WTC11 (cell line): ENCODE measurements at regions not wholly inside any gene's neighbourhood (a gene's known extent, or its start where the extent isn't known, plus 50 kb on each side); places are given as distances from the start of the nearest gene placed in this dataset.

Source experiments
- ATAC-seq: fragments of 200-7000 bp; cut with Tn5 transposase; 2 replicates; pipeline ENCODE4 v1.10.0; 2021; ENCODE audit warnings: mild to moderate bottlenecking, moderate library complexity
- CTCF ChIA-PET: fragments of 300-600 bp; sonication (Branson Sonifier 250); formaldehyde crosslinking; loops from one replicate; lab custom pipeline; 2021; ENCODE audit warnings: antibody characterized with exemption; lab: Charles Lee
- POLR2A ChIA-PET: fragments of 350-600 bp; sonication (Branson Sonifier 250); formaldehyde crosslinking; loops from one replicate; lab custom pipeline; 2021; ENCODE audit warnings: antibody characterized with exemption; lab: Charles Lee
- DNase-seq: peaks from one replicate; pipeline ENCODE4 v3.0.0; 2021; ENCODE audit warnings: low spot score
- H3K27ac Mint-ChIP-seq: 2 replicates; pipeline ENCODE4 v1.8.0; 2021; ENCODE audit warnings: mixed read lengths
- H3K27me3 Mint-ChIP-seq: 2 replicates; pipeline ENCODE4 v1.8.0; 2021; ENCODE audit warnings: low read depth, mild to moderate bottlenecking, moderate library complexity, mixed read lengths
- H3K36me3 Mint-ChIP-seq: 2 replicates; pipeline ENCODE4 v1.8.0; 2021; ENCODE audit warnings: mixed read lengths
- H3K4me1 Mint-ChIP-seq: 2 replicates; pipeline ENCODE4 v1.8.0; 2022; ENCODE audit warnings: mixed read lengths
- H3K4me3 Mint-ChIP-seq: 2 replicates; pipeline ENCODE4 v1.8.0; 2021; ENCODE audit warnings: mild to moderate bottlenecking, moderate library complexity, mixed read lengths
- H3K9me3 Mint-ChIP-seq: 2 replicates; pipeline ENCODE4 v1.8.0; 2021; ENCODE audit warnings: mixed read lengths
- AFF4 ChIP-seq: sonication (generic); formaldehyde crosslinking; IDR thresholded peaks from 2 replicates; pipeline ENCODE4 v1.8.1; 2023; ENCODE audit warnings: mild to moderate bottlenecking, missing genetic modification reagents, borderline replicate concordance
- ATF1 ChIP-seq: sonication (generic); formaldehyde crosslinking; IDR thresholded peaks from 2 replicates; pipeline ENCODE4 v1.8.1; 2023; ENCODE audit warnings: mild to moderate bottlenecking, moderate library complexity, missing genetic modification reagents
- ATF2 ChIP-seq: sonication (generic); formaldehyde crosslinking; IDR thresholded peaks from 2 replicates; pipeline ENCODE4 v1.8.1; 2022; ENCODE audit warnings: low read depth, missing genetic modification reagents, borderline replicate concordance
- CBFB ChIP-seq: sonication (generic); formaldehyde crosslinking; IDR thresholded peaks from 2 replicates; pipeline ENCODE4 v1.8.1; 2022; ENCODE audit warnings: mild to moderate bottlenecking, low read depth, missing genetic modification reagents
- CREB1 ChIP-seq: sonication (generic); formaldehyde crosslinking; IDR thresholded peaks from 2 replicates; pipeline ENCODE4 v1.8.0; 2023; ENCODE audit warnings: mild to moderate bottlenecking, missing genetic modification reagents
- CREM ChIP-seq: sonication (generic); formaldehyde crosslinking; IDR thresholded peaks from 2 replicates; pipeline ENCODE4 v1.8.1; 2022; ENCODE audit warnings: mild to moderate bottlenecking, missing genetic modification reagents, moderate library complexity
- CTCF ChIP-seq: fragments of 200-600 bp; IDR thresholded peaks from 2 replicates; pipeline ENCODE4 v1.8.0; 2022; ENCODE audit warnings: antibody characterized with exemption
- E2F1 ChIP-seq: sonication (generic); formaldehyde crosslinking; IDR thresholded peaks from 2 replicates; pipeline ENCODE4 v1.8.0; 2022; ENCODE audit warnings: mild to moderate bottlenecking, missing genetic modification reagents
- EMX1 ChIP-seq: fragments of 250-450 bp; sonication (Bioruptor Pico); IDR thresholded peaks from 2 replicates; pipeline ENCODE4 v1.8.0; 2021; ENCODE audit warnings: mild to moderate bottlenecking
- ETV6 ChIP-seq: sonication (generic); formaldehyde crosslinking; IDR thresholded peaks from 2 replicates; pipeline ENCODE4 v1.8.1; 2022; ENCODE audit warnings: mild to moderate bottlenecking, missing genetic modification reagents
- FOXJ3 ChIP-seq: sonication (generic); formaldehyde crosslinking; IDR thresholded peaks from 2 replicates; pipeline ENCODE4 v1.9.0; 2021; ENCODE audit warnings: missing genetic modification reagents, mild to moderate bottlenecking, borderline replicate concordance
- IRF2 ChIP-seq: sonication (generic); formaldehyde crosslinking; IDR thresholded peaks from 2 replicates; pipeline ENCODE4 v1.8.0; 2022; ENCODE audit warnings: low read depth, missing genetic modification reagents, borderline replicate concordance
- JAZF1 ChIP-seq: fragments of 250-450 bp; sonication (Bioruptor Pico); IDR thresholded peaks from 2 replicates; pipeline ENCODE4 v1.9.0; 2021; ENCODE audit warnings: moderate library complexity, mild to moderate bottlenecking, inconsistent platforms
- JUN ChIP-seq: sonication (generic); formaldehyde crosslinking; IDR thresholded peaks from 2 replicates; pipeline ENCODE4 v1.8.0; 2023; ENCODE audit warnings: mild to moderate bottlenecking, missing genetic modification reagents
- NR2C2 ChIP-seq: sonication (generic); formaldehyde crosslinking; IDR thresholded peaks from 2 replicates; pipeline ENCODE4 v1.8.0; 2022; ENCODE audit warnings: mild to moderate bottlenecking, missing genetic modification reagents
- RELA ChIP-seq: sonication (generic); formaldehyde crosslinking; IDR thresholded peaks from 2 replicates; pipeline ENCODE4 v1.8.1; 2022; ENCODE audit warnings: missing genetic modification reagents, mild to moderate bottlenecking, borderline replicate concordance
- SMAD3 ChIP-seq: sonication (generic); formaldehyde crosslinking; IDR thresholded peaks from 2 replicates; pipeline ENCODE4 v1.8.0; 2022; ENCODE audit warnings: missing genetic modification reagents, mild to moderate bottlenecking, borderline replicate concordance
- TEAD4 ChIP-seq: sonication (generic); formaldehyde crosslinking; IDR thresholded peaks from 2 replicates; pipeline ENCODE4 v1.8.0; 2022; ENCODE audit warnings: mild to moderate bottlenecking, missing genetic modification reagents
- ZMAT4 ChIP-seq: fragments of 250-450 bp; sonication (Bioruptor Pico); IDR thresholded peaks from 2 replicates; pipeline ENCODE4 v1.9.0; 2021; ENCODE audit warnings: mild to moderate bottlenecking
- ZNF232 ChIP-seq: sonication (generic); formaldehyde crosslinking; IDR thresholded peaks from 2 replicates; pipeline ENCODE4 v1.8.0; 2022; ENCODE audit warnings: mild to moderate bottlenecking, missing genetic modification reagents
- ZNF532 ChIP-seq: fragments of 250-450 bp; sonication (Bioruptor Pico); IDR thresholded peaks from 2 replicates; pipeline ENCODE4 v1.9.0; 2021; ENCODE audit warnings: mild to moderate bottlenecking, borderline replicate concordance
- ZSCAN18 ChIP-seq: fragments of 250-450 bp; sonication (Bioruptor Pico); IDR thresholded peaks from 2 replicates; pipeline ENCODE4 v2.1.2; 2022; ENCODE audit warnings: mild to moderate bottlenecking, moderate library complexity

- TF ChIP-seq FOXJ3 (CRISPR knock-in tag) = no peak
- no peak for TF ChIP-seq ATF1 (CRISPR knock-in tag)
- TF ChIP-seq CREM (CRISPR knock-in tag) = no peak
- no peak for TF ChIP-seq ATF2 (CRISPR knock-in tag)
- no peak for TF ChIP-seq JUN
- TF ChIP-seq ZSCAN18 (CRISPR knock-in tag) = no peak
- no peak for TF ChIP-seq ZNF532 (CRISPR knock-in tag)
- no peak for TF ChIP-seq NR2C2 (CRISPR knock-in tag)
- no peak for TF ChIP-seq ZNF232 (CRISPR knock-in tag)
- TF ChIP-seq TEAD4 (CRISPR knock-in tag) = no peak
- no peak for TF ChIP-seq EMX1 (CRISPR knock-in tag)
- TF ChIP-seq AFF4 (CRISPR knock-in tag) = no peak
These were observed 165.3 kb upstream of the ZNF267 start (continued) for GRCh38 chr16:31708348-31708747.

GRCh38 chr16:31709181-31709580, 164.4 kb upstream of the ZNF267 start:
- no peak overlapping the region for H3K4me3 Mint-ChIP-seq
- POLR2A ChIA-PET = interaction anchor here (0.6 kb wide), 2 partner anchors 257 to 694 kb away, joined by 3 to 4 read pairs; no protein-coding TSS in a partner anchor
- H3K4me1 Mint-ChIP-seq = peaks cover 18% of the 10 kb centered on the region
- H3K27me3 Mint-ChIP-seq = no peaks in the 10 kb centered on the region
- H3K9me3 Mint-ChIP-seq = no peaks in the 10 kb centered on the region
- peaks cover 37% of the 10 kb centered on the region for H3K36me3 Mint-ChIP-seq
- no peak for DNase-seq
- no peak overlapping the region for H3K27ac Mint-ChIP-seq
- CTCF ChIA-PET = no interaction called here
- no peak for ATAC-seq
- TF ChIP-seq RELA (CRISPR knock-in tag) (no peak), SMAD3 (CRISPR knock-in tag) (no peak), CBFB (CRISPR knock-in tag) (no peak), JUN (no peak), TEAD4 (CRISPR knock-in tag) (no peak), IRF2 (no peak), ETV6 (CRISPR knock-in tag) (no peak), ZMAT4 (no peak), JAZF1 (CRISPR knock-in tag) (no peak), E2F1 (CRISPR knock-in tag) (no peak), CTCF (no peak), CREB1 (no peak)
